Stimulated activated CD8-positive, alpha-beta memory T cell treated with anti-CD3 and anti-CD28 coated beads, Interleukin-7, amount 100 ng/mL, for 4 hours (primary cell): ENCODE measurements at regions not wholly inside any gene's neighbourhood (a gene's known extent, or its start where the extent isn't known, plus 50 kb on each side); places are given as distances from the start of the nearest gene placed in this dataset.

ENCODE experiments used
- DNase-seq, 2 donors: peaks; one replicate each; pipeline ENCODE4 v3.0.0-alpha.2; 2020; ENCODE audit warnings: low read depth in 2 of 2

GRCh38 chr10:129140921-129141885, 325.8 kb upstream of the MGMT start:
- DNase-seq, result no peak

- no peak for DNase-seq
Measured at GRCh38 chr10:129151281-129151680, 315.8 kb upstream of the MGMT start.

DNA sequence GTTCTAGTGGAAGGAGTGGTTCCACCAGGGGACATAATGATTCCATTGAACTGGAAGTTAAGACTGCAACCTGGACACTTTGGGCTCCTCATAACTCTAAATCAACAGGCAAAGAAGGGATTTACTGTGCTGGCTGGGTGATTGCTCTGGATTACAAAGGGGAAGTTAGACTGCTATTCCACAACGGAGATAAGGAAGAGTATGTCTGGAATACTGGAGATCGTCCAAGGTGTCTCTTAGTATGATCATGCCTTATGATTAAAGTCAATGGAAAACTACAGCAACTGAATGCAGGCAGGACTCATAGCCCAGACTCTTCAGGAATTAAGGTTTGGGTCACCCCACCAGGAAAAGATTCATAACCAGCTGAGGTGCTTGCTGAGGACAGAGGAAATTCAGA, 310.6 kb upstream of the MGMT start:
- no peak for DNase-seq

- no peak for DNase-seq
Measured at GRCh38 chr10:129157185-129157584, 309.9 kb upstream of the MGMT start.

GRCh38 chr10:129161150-129161549, 305.9 kb upstream of the MGMT start:
- DNase-seq, result no peak

DNA sequence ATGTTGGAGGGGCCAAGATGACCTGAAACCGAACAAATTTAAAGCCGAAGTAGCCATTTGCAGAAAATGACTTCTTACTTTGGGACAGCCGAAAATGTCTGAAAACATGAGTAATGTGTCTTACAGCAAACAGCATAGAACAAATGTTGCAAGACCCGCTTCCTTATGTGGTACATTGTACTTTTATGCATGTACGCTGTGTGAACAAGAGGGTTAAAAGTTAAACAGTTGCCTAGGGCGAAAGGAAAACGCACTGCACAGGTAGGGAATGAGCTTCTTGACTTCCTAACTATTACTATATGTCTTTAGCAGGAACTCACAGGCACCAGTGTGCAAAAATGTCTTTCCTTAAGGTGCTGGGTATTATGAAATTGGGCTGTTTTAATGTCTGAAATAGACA, 303.5 kb upstream of the MGMT start:
- DNase-seq, result no peak

DNA sequence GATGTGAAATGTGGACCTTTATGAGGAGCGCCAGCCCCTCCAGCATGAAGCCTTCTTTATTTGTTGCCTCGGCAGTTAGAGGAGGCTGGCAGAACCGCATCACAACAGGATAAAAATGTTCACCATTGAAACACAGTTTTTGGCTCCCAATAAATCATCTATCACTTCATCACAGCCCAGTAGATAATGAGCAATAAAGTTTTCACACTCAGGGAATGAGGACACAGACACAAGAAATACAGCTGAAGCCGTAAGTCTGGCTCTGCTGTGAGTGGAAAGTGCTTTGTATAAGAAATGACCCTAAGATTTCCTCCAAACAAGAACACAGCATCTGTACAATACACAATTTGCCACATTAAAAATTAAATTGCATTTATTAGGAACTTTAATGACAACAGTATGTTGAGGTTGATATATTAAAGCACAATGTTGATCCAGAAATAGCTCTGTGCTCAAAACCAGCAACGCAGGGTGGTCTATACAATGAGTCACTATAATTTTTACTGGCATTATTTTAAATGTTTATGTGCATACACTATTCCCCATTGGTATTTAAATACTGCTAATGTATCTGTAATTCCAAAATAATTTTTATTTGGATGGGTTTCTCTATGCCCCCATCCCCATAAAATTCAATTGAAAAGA, 301.8 kb upstream of the MGMT start:
- no peak for DNase-seq

- DNase-seq, result no peak
Measured at GRCh38 chr10:129165770-129166169, 301.3 kb upstream of the MGMT start.

- DNase-seq, result no peak
Measured at GRCh38 chr10:129168660-129169059, 298.4 kb upstream of the MGMT start.

GRCh38 chr10:129169115-129169514, 297.9 kb upstream of the MGMT start:
- DNase-seq, result no peak

GRCh38 chr10:129170812-129171211, 296.2 kb upstream of the MGMT start:
- DNase-seq, result no peak

- no peak for DNase-seq
Measured at GRCh38 chr10:129171812-129172211, 295.2 kb upstream of the MGMT start.

- DNase-seq, result no peak
Measured at GRCh38 chr10:129174232-129175014, 292.6 kb upstream of the MGMT start.

GRCh38 chr10:129179245-129179971, 287.6 kb upstream of the MGMT start:
- no peak for DNase-seq

GRCh38 chr10:129179972-129180678, 286.9 kb upstream of the MGMT start:
- DNase-seq, result no peak

DNA sequence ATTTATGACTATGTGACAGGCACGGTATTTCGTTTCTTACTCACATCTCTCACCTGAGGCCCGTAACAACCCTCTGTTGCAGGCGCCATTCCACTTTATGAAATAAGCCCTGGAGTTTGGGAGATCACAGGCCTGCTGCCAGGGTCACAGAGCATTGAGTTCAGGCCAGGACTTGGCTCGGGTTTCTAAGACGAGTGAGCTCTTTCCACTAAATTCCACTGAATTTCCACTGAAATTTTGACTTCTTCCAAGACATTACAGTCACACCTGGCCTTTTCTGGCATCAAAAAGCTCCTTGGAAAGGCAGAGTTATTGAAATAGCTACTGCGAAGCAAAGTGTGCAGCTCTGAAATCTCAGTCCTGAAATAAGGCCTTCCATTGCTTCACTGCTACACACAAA, 282.8 kb upstream of the MGMT start:
- DNase-seq, result no peak

DNA sequence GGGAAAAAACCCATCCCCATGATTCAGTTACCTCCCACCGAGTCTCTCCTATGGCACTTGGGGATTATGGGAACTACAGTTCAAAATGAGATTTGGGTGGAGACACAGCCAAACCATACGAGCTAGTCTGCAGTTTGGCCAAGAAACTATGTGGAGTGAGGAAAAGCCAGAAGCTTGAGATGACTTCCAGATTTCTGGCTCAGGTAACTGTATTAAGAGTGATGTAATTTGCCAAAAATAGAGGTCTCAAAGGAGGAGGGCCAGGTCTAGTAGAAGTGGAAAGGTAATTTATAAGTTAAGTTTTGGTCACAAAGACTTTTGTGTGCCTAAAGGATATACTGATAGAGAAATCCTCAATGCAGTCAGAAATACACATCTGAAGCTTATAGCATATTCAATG, 279.7 kb upstream of the MGMT start:
- DNase-seq, result no peak

GRCh38 chr10:129191797-129192196, 275.2 kb upstream of the MGMT start:
- DNase-seq, result no peak

DNA sequence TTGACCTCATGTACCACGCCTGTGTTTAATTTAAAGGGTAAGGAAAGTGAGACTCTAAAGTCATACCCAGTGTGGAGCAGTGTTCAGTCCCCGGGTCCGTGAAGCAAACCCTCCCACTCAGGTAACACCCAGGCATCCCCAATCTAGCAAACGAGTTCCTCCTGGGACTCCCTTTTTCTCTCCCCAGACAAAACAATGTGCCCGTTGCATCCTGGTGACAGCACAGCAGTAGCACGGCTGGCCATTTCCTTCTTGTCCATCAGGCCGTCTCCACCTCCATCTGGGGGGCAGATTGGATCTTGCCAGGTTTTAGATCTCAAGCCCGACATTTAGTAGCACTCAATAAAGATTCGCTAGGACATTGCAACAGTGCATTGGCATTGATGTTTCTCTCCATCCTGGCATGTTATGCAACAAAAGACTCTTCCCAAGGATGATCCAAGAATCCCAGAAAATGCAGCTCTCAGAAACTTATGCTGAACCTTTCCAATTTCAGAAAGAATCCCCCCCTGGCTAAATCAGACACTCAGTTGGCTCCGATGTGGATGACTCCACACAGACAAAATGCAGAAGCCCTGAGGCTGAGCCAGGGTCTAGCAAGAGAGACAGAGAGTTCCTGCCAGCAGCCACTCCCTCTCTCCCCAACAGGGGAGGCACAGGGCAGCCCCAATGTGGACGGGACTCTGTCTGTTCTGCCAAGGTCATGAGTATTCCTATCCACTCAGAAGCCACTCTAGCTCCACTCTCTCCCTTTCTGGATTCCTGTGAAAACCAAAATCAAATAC, 274.5 kb upstream of the MGMT start:
- no peak for DNase-seq

GRCh38 chr10:129193148-129193547, 273.9 kb upstream of the MGMT start:
- DNase-seq, result no peak
